ENCODE measurements at regions not wholly inside any gene's neighbourhood (a gene's known extent, or its start where the extent isn't known, plus 50 kb on each side); places are given as distances from the start of the nearest gene placed in this dataset.

DNA sequence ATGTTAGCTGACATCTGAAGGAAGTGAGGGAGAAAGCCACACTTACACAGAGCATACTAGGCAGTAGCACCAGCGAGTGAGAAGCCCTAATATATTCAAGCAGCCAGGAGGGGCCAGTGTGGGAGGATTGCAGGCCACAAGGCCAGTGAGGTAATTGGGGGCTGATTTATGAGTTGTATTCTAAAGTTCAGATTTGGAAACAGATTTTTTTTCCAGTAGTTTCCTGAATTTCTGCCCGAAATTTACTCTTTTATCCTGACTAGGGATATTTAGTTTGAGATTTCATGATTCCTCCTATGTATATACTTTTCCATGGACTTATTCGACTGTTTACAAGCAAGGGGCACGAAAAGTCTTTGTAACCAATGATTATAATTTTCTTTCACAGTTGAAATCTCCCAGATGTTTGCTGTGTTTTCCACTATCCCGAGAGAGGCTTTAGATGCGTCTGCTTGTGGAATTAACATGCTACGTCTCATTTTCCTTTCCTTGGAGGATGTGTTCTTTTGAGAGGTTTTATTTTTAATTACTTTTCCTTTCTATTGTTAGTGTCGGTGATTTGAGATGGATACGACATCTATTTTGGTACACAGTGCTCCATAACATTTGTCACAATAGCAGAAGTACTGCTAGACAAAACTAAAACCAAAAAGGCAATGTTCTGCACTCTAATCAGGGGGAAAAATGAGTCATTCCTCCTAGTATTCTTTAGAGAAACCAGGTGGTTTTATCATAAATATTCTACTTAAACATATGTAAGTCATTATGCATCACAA, 356.3 kb upstream of the HSF2 start:
- Histone ChIP-seq H3K27me3 (ENCODE audit: control insufficient read depth, insufficient read depth, low read length) (no peaks in the 10 kb centered on the region), H3K4me1 (ENCODE audit: control insufficient read depth, insufficient read depth, low read length) (no peaks in the 10 kb centered on the region), H3K9me3 (ENCODE audit: control insufficient read depth, insufficient read depth, low read length) (no peaks in the 10 kb centered on the region), H3K27ac (ENCODE audit: low read depth, low read length) (no peak overlapping the region), H3K36me3 (ENCODE audit: control insufficient read depth, insufficient read depth, low read length) (no peaks in the 10 kb centered on the region), H3K4me3 (ENCODE audit: low read depth, low read length) (no peak overlapping the region)
- peak in 1 of 6 donors; percentile 61 for DNase-seq (ENCODE audit: low read depth in 4 of 6, low spot score in 6 of 6)
- 100% methylated on average over 1 of the region's 9 CpGs for WGBS (ENCODE audit: insufficient coverage)

DNA sequence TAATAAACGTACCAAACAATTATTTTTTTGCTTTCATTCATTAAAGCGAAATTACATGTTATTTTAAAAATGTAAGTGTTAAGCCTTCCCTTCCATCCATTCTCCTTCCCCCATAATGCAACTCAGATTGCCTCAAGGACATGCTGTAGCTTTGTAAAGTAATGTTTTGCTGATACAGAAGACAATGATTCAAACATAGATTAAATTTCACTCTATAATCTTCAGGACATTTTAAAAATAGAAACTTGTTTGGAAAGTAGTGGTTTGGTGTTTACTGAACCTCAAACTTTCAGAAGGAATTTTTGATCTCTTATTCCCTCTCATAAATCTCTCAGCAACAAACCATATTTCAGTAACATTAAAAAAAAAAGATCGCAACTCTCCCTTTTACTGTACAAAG, 350.9 kb upstream of the HSF2 start:
- WGBS (ENCODE audit: insufficient coverage) = no CpG with 5 or more reads among the region's 3 CpGs
- DNase-seq (ENCODE audit: low read depth in 4 of 6, low spot score in 6 of 6) = no peak
- peak overlapping the region; percentile 49 for H3K27ac ChIP-seq (ENCODE audit: low read depth, low read length)

DNA sequence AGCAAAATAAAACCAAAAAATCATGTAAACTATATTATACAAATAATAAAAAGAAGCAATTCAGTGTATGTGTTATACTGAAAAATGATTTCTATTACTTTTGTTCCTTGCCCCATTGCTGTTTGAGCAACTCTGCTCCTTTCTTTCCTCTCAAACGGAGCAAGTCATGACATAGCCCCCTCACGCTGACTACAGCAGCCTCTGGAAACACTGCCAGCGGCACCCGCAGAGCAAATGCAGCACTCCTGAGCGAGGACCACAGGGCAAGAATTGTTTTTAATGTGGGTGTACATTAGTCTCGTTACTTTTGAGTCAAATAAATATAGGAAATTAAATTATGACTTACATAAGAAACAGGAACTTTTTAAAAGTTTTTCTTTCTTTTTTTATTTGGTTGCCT, 350.1 kb upstream of the HSF2 start:
- Histone ChIP-seq H3K4me3 (ENCODE audit: low read depth, low read length) (no peak overlapping the region), H3K27me3 (ENCODE audit: control insufficient read depth, insufficient read depth, low read length) (no peaks in the 10 kb centered on the region), H3K36me3 (ENCODE audit: control insufficient read depth, insufficient read depth, low read length) (no peaks in the 10 kb centered on the region), H3K9me3 (ENCODE audit: control insufficient read depth, insufficient read depth, low read length) (no peaks in the 10 kb centered on the region), H3K27ac (ENCODE audit: low read depth, low read length) (peak overlapping the region; percentile 49), H3K4me1 (ENCODE audit: control insufficient read depth, insufficient read depth, low read length) (no peaks in the 10 kb centered on the region)
- peak in 2 of 6 donors; percentile 42 to 60 for DNase-seq (ENCODE audit: low read depth in 4 of 6, low spot score in 6 of 6)
- WGBS (ENCODE audit: insufficient coverage) = no CpG with 5 or more reads among the region's 6 CpGs

More for the DNA sequence above, 350.9 kb upstream of the HSF2 start:
- Histone ChIP-seq H3K4me3 (ENCODE audit: low read depth, low read length) (no peak overlapping the region), H3K4me1 (ENCODE audit: control insufficient read depth, insufficient read depth, low read length) (no peaks in the 10 kb centered on the region), H3K9me3 (ENCODE audit: control insufficient read depth, insufficient read depth, low read length) (no peaks in the 10 kb centered on the region), H3K36me3 (ENCODE audit: control insufficient read depth, insufficient read depth, low read length) (no peaks in the 10 kb centered on the region), H3K27me3 (ENCODE audit: control insufficient read depth, insufficient read depth, low read length) (no peaks in the 10 kb centered on the region)

DNA sequence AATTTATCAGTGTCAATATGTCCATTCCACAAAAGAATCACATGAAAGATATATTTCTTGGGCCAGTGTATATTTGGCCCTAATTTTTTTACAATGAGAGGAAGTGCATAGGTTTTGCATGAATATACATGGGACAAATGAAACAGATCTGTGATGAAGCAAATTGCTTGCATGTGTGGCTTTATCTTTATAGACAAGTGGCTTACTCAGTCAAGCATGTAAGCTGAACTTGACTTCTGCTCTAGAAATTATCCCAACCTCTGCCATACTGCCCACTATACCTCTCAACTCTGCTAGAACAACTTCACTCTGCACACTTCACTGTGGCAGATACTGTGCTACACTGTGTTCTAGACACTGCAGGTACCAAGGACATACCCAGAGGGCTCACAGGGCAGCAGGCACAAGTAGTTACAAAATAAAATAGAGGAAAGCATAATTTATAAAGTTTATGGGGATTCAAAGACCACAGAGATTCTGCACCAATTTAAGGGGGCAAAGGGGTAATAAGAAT, 349.2 kb upstream of the HSF2 start:
- no peaks in the 10 kb centered on the region for H3K27me3 ChIP-seq (ENCODE audit: control insufficient read depth, insufficient read depth, low read length)
- H3K9me3 ChIP-seq (ENCODE audit: control insufficient read depth, insufficient read depth, low read length) = no peaks in the 10 kb centered on the region
- no peaks in the 10 kb centered on the region for H3K36me3 ChIP-seq (ENCODE audit: control insufficient read depth, insufficient read depth, low read length)
- no peak for DNase-seq (ENCODE audit: low read depth in 4 of 6, low spot score in 6 of 6)
- no peak overlapping the region for H3K4me3 ChIP-seq (ENCODE audit: low read depth, low read length)
- H3K4me1 ChIP-seq (ENCODE audit: control insufficient read depth, insufficient read depth, low read length) = no peaks in the 10 kb centered on the region
- no peak overlapping the region for H3K27ac ChIP-seq (ENCODE audit: low read depth, low read length)

DNA sequence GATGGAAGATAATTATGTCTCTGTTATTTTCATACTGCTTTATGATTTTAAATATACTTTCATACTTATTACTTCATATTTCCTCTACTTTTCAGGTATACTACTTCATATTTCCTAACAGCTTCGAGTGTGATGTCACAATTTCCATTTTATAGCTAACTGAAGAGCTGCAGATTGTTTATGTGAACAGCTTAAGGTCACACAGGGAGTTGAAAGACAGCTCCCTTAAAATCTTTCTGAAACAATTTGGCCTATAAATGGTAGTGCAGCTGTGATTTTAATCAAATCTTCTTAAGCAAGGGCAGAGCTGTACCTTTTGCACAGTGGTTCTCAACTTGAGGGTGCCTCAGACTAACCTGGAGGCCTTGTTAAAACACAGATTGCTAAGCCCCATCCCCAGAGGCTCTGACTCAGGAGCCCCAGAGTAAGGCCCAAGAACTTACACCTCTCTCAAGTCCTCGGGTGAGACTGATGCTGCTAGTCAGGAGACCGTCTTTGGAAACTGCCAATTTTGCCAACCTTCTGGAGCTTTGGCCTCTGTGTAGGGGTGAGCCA, 347.0 kb upstream of the HSF2 start:
- Histone ChIP-seq H3K4me1 (ENCODE audit: control insufficient read depth, insufficient read depth, low read length) (no peaks in the 10 kb centered on the region), H3K4me3 (ENCODE audit: low read depth, low read length) (no peak overlapping the region), H3K27me3 (ENCODE audit: control insufficient read depth, insufficient read depth, low read length) (no peaks in the 10 kb centered on the region), H3K9me3 (ENCODE audit: control insufficient read depth, insufficient read depth, low read length) (no peaks in the 10 kb centered on the region), H3K27ac (ENCODE audit: low read depth, low read length) (no peak overlapping the region), H3K36me3 (ENCODE audit: control insufficient read depth, insufficient read depth, low read length) (no peaks in the 10 kb centered on the region)
- DNase-seq (ENCODE audit: low read depth in 4 of 6, low spot score in 6 of 6) = no peak
- 100% methylated on average over 1 of the region's 3 CpGs for WGBS (ENCODE audit: insufficient coverage)

DNA sequence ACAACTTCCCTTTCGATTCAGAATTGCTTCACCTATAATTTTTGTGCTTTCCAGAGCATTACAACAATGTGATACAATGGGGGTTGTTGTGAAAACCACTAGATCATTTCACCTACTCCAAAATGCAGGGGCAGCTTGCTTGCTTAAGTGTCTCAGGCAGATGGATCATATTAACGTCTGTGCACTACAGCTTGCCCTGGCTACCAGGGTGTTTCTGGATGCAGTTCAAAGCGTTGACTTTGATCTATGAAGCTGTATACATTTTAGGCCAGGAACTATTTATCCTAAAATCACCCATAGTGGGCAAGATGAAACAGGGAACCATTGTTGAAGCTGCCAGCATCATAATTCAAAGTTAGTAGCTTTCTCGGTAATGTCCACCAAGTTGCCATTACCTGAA, 339.5 kb upstream of the HSF2 start:
- no CpG with 5 or more reads among the region's 4 CpGs for WGBS (ENCODE audit: insufficient coverage)
- Histone ChIP-seq H3K4me3 (ENCODE audit: low read depth, low read length) (no peak overlapping the region), H3K27ac (ENCODE audit: low read depth, low read length) (no peak overlapping the region), H3K27me3 (ENCODE audit: control insufficient read depth, insufficient read depth, low read length) (no peaks in the 10 kb centered on the region), H3K4me1 (ENCODE audit: control insufficient read depth, insufficient read depth, low read length) (no peaks in the 10 kb centered on the region), H3K36me3 (ENCODE audit: control insufficient read depth, insufficient read depth, low read length) (no peaks in the 10 kb centered on the region), H3K9me3 (ENCODE audit: control insufficient read depth, insufficient read depth, low read length) (no peaks in the 10 kb centered on the region)
- peak in 3 of 6 donors; percentile 20 to 57 (median 42) for DNase-seq (ENCODE audit: low read depth in 4 of 6, low spot score in 6 of 6)

DNA sequence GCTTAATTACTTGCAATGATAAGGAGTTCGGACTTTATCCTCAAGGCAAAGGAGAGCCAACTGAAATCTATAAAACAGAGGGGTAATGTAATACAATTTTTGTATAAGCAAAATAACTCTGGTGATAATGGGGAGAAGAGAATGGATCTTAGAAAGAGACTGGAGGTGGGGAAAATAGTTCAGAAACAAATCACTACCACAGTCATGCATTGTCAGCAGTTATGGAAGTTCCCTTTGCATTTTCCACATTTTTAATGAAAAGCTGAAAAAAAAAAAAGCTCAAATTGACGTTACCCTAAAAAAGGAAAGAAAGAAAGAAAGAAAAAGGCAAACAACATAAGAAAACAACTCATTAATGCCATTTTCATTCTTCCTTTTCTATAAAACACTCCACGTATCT, 337.6 kb upstream of the HSF2 start:
- DNase-seq (ENCODE audit: low read depth in 4 of 6, low spot score in 6 of 6) = no peak
- Histone ChIP-seq H3K36me3 (ENCODE audit: control insufficient read depth, insufficient read depth, low read length) (no peaks in the 10 kb centered on the region), H3K9me3 (ENCODE audit: control insufficient read depth, insufficient read depth, low read length) (no peaks in the 10 kb centered on the region), H3K4me1 (ENCODE audit: control insufficient read depth, insufficient read depth, low read length) (no peaks in the 10 kb centered on the region), H3K27me3 (ENCODE audit: control insufficient read depth, insufficient read depth, low read length) (no peaks in the 10 kb centered on the region), H3K4me3 (ENCODE audit: low read depth, low read length) (no peak overlapping the region), H3K27ac (ENCODE audit: low read depth, low read length) (no peak overlapping the region)
- no CpG with 5 or more reads among the region's 3 CpGs for WGBS (ENCODE audit: insufficient coverage)

DNA sequence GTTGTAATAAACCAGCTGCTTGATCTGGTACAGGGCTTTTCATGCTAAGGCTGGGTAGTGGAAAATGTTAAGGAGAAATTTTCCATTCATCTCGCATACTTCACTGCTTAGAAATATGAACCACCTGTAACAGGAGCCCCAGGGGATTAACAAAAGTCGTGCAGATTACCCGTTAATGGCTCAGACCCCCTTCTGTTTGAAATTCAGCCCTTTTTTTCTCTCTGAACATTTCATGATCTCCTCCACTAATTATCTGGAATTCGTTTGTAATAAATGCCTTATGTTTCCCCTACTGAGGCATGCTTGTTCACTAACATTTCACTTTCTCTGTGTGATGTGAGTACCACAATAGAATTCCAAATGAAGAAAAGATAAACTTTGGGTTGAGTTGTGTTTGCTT, 336.4 kb upstream of the HSF2 start:
- peak overlapping the region; percentile 45 for H3K27ac ChIP-seq (ENCODE audit: low read depth, low read length)
- 20% methylated on average over 2 of the region's 4 CpGs for WGBS (ENCODE audit: insufficient coverage)
- H3K4me3 ChIP-seq (ENCODE audit: low read depth, low read length) = no peak overlapping the region
- no peaks in the 10 kb centered on the region for H3K4me1 ChIP-seq (ENCODE audit: control insufficient read depth, insufficient read depth, low read length)
- no peaks in the 10 kb centered on the region for H3K9me3 ChIP-seq (ENCODE audit: control insufficient read depth, insufficient read depth, low read length)
- no peaks in the 10 kb centered on the region for H3K36me3 ChIP-seq (ENCODE audit: control insufficient read depth, insufficient read depth, low read length)
- H3K27me3 ChIP-seq (ENCODE audit: control insufficient read depth, insufficient read depth, low read length) = no peaks in the 10 kb centered on the region
- peak in 2 of 6 donors; percentile 33 to 79 for DNase-seq (ENCODE audit: low read depth in 4 of 6, low spot score in 6 of 6)

DNA sequence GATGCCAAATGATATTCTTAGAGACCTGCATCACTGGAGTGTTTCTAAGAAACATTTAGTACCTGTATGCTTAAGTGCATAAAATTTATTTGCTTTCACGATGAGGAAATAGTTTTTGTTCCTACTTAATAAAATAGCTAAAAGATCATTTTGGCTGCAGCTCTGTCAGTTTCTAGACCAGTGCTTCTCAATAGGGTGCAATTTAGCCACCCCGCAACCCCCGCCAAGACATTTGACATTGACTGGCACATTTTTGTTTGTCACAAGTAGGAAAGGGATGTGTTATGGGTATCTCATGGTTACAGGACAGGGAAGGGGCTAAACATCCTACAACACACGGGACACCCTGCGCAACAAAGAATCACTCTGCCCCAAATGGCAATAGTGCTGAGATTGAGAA, 335.7 kb upstream of the HSF2 start:
- peak in 1 of 6 donors; percentile 22 for DNase-seq (ENCODE audit: low read depth in 4 of 6, low spot score in 6 of 6)
- H3K9me3 ChIP-seq (ENCODE audit: control insufficient read depth, insufficient read depth, low read length) = no peaks in the 10 kb centered on the region
- H3K4me1 ChIP-seq (ENCODE audit: control insufficient read depth, insufficient read depth, low read length) = no peaks in the 10 kb centered on the region
- H3K36me3 ChIP-seq (ENCODE audit: control insufficient read depth, insufficient read depth, low read length) = no peaks in the 10 kb centered on the region
- H3K27ac ChIP-seq (ENCODE audit: low read depth, low read length) = peak overlapping the region; percentile 45
- H3K4me3 ChIP-seq (ENCODE audit: low read depth, low read length) = no peak overlapping the region
- no CpG with 5 or more reads among the region's 5 CpGs for WGBS (ENCODE audit: insufficient coverage)
- no peaks in the 10 kb centered on the region for H3K27me3 ChIP-seq (ENCODE audit: control insufficient read depth, insufficient read depth, low read length)

DNA sequence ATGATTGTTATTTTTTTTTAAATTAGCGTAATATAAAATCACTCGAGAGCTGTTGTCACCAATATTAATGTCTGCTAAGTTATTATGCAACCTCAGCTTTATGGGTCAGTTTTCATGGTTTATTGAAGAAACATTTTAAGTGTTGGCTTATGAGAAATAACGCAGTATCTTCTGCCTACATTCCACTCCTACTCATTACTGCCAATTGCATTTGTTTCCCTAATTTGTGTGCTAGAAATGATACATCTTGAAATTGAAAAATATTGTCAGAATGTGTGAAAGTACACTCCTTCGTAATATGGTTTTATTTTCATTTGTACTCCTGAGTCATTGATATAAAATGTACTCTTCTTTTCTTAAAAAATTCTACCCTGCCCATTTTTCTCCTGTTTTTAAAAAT, 333.3 kb upstream of the HSF2 start:
- Histone ChIP-seq H3K36me3 (ENCODE audit: control insufficient read depth, insufficient read depth, low read length) (no peaks in the 10 kb centered on the region), H3K4me3 (ENCODE audit: low read depth, low read length) (no peak overlapping the region), H3K27ac (ENCODE audit: low read depth, low read length) (no peak overlapping the region), H3K4me1 (ENCODE audit: control insufficient read depth, insufficient read depth, low read length) (no peaks in the 10 kb centered on the region), H3K27me3 (ENCODE audit: control insufficient read depth, insufficient read depth, low read length) (no peaks in the 10 kb centered on the region), H3K9me3 (ENCODE audit: control insufficient read depth, insufficient read depth, low read length) (no peaks in the 10 kb centered on the region)
- WGBS (ENCODE audit: insufficient coverage) = no CpG with 5 or more reads among the region's 4 CpGs
- DNase-seq (ENCODE audit: low read depth in 4 of 6, low spot score in 6 of 6) = no peak

All from spinal cord (tissue), 9 donors.